Naive B cell (primary cell): ENCODE measurements at regions not wholly inside any gene's neighbourhood (a gene's known extent, or its start where the extent isn't known, plus 50 kb on each side); places are given as distances from the start of the nearest gene placed in this dataset.
"Not testable (repeated sequence)": the region's sequence is repeated elsewhere in the genome, so short reads cannot be mapped to it uniquely, and the experiment has no call there.

ENCODE experiments used
- ATAC-seq, 2 donors: fragments of 150-1000 bp; cut with Tn5 transposase; 2 replicates each; pipeline ENCODE4 v1.10.0; 2021; ENCODE audit warnings: low read depth in 2 of 2, mild to moderate bottlenecking in 2 of 2, moderate library complexity in 2 of 2
- DNase-seq: peaks from one replicate; pipeline ENCODE4 v3.0.0; 2022
- H3K27ac Mint-ChIP-seq, 6 donors: one replicate each; pipeline ENCODE4 v1.8.0; 2020 to 2022; ENCODE audit warnings: mild to moderate bottlenecking in 6 of 6, mixed read lengths in 6 of 6, moderate library complexity in 5 of 6, inconsistent platforms in 2 of 6
- H3K27me3 Mint-ChIP-seq, 3 donors: one replicate each; pipeline ENCODE4 v1.8.0; 2021 to 2022; ENCODE audit warnings: mixed read lengths in 3 of 3, mild to moderate bottlenecking in 1 of 3
- H3K36me3 Mint-ChIP-seq, 2 donors: one replicate each; pipeline ENCODE4 v1.8.0; 2020 to 2022; ENCODE audit warnings: mixed read lengths in 2 of 2, inconsistent platforms in 1 of 2, mild to moderate bottlenecking in 1 of 2
- H3K4me1 Mint-ChIP-seq, 3 donors: one replicate each; pipeline ENCODE4 v1.8.0; 2020 to 2022; ENCODE audit warnings: mixed read lengths in 3 of 3, inconsistent platforms in 1 of 3, mild to moderate bottlenecking in 1 of 3, moderate library complexity in 1 of 3
- H3K4me3 Mint-ChIP-seq, 8 donors: one replicate each; pipeline ENCODE4 v1.8.0; 2020 to 2022; ENCODE audit warnings: mild to moderate bottlenecking in 8 of 8, mixed read lengths in 8 of 8, moderate library complexity in 8 of 8, inconsistent platforms in 2 of 8
- H3K9me3 Mint-ChIP-seq, 7 donors: one replicate each; pipeline ENCODE4 v1.8.0; 2020 to 2022; ENCODE audit warnings: mixed read lengths in 7 of 7, mild to moderate bottlenecking in 5 of 7, inconsistent platforms in 2 of 7, moderate library complexity in 1 of 7

GRCh38 chr14:103228866-103229265, 105.2 kb upstream of the EIF5 start:
- H3K27me3 Mint-ChIP-seq, result peaks cover 14 to 69% (median 51%) of the 10 kb centered on the region in 3 donors
- ATAC-seq, result no peak
- H3K9me3 Mint-ChIP-seq, result no peaks in the 10 kb centered on the region
- no peak overlapping the region for H3K4me3 Mint-ChIP-seq
- H3K36me3 Mint-ChIP-seq, result no peaks in the 10 kb centered on the region
- no peak for DNase-seq
- H3K4me1 Mint-ChIP-seq, result no peaks in the 10 kb centered on the region
- H3K27ac Mint-ChIP-seq, result no peak overlapping the region

- DNase-seq (no peak), ATAC-seq (no peak)
- H3K4me3 Mint-ChIP-seq, result no peak overlapping the region
- peaks cover 21 to 65% (median 53%) of the 10 kb centered on the region in 3 donors for H3K27me3 Mint-ChIP-seq
- peaks cover 0 to 4% (median 0%) of the 10 kb centered on the region in 7 donors for H3K9me3 Mint-ChIP-seq
- no peak overlapping the region for H3K27ac Mint-ChIP-seq
- no peaks in the 10 kb centered on the region for H3K36me3 Mint-ChIP-seq
- no peaks in the 10 kb centered on the region for H3K4me1 Mint-ChIP-seq
These were observed 104.0 kb upstream of the EIF5 start for GRCh38 chr14:103230021-103230420.

GRCh38 chr14:103230658-103231334, 103.2 kb upstream of the EIF5 start:
- Mint-ChIP-seq H3K36me3 (peaks cover 0 to 6% of the 10 kb centered on the region in 2 donors), H3K4me1 (no peaks in the 10 kb centered on the region), H3K27me3 (peaks cover 24 to 65% (median 61%) of the 10 kb centered on the region in 3 donors), H3K27ac (no peak overlapping the region), H3K4me3 (no peak overlapping the region), H3K9me3 (peaks cover 0 to 6% (median under 1%) of the 10 kb centered on the region in 7 donors)
- no peak for ATAC-seq
- DNase-seq, result no peak

GRCh38 chr14:103231376-103232019, 102.5 kb upstream of the EIF5 start:
- no peak overlapping the region for H3K4me3 Mint-ChIP-seq
- H3K36me3 Mint-ChIP-seq, result peaks cover 0 to 8% of the 10 kb centered on the region in 2 donors

GRCh38 chr14:103232031-103232808, 101.8 kb upstream of the EIF5 start:
- ATAC-seq (no peak), DNase-seq (no peak)
- H3K4me3 Mint-ChIP-seq, result no peak overlapping the region
- no peaks in the 10 kb centered on the region for H3K4me1 Mint-ChIP-seq
- peaks cover 0 to 18% (median 11%) of the 10 kb centered on the region in 7 donors for H3K9me3 Mint-ChIP-seq
- peaks cover 23 to 63% (median 57%) of the 10 kb centered on the region in 3 donors for H3K27me3 Mint-ChIP-seq
- H3K36me3 Mint-ChIP-seq, result peaks cover 0 to 8% of the 10 kb centered on the region in 2 donors
- H3K27ac Mint-ChIP-seq, result no peak overlapping the region

More at GRCh38 chr14:103231376-103232019, 102.5 kb upstream of the EIF5 start:
- no peak for DNase-seq
- Mint-ChIP-seq H3K27ac (no peak overlapping the region), H3K9me3 (peaks cover 0 to 13% (median 7%) of the 10 kb centered on the region in 7 donors), H3K27me3 (peaks cover 24 to 65% (median 62%) of the 10 kb centered on the region in 3 donors), H3K4me1 (no peaks in the 10 kb centered on the region)
- no peak for ATAC-seq

GRCh38 chr14:103232831-103233319, 101.2 kb upstream of the EIF5 start:
- Mint-ChIP-seq H3K4me3 (no peak overlapping the region), H3K27me3 (peaks cover 23 to 63% (median 51%) of the 10 kb centered on the region in 3 donors), H3K27ac (no peak overlapping the region), H3K4me1 (no peaks in the 10 kb centered on the region), H3K9me3 (peaks cover 0 to 24% (median 17%) of the 10 kb centered on the region in 7 donors), H3K36me3 (peaks cover 2 to 8% of the 10 kb centered on the region in 2 donors)
- ATAC-seq, result no peak
- no peak for DNase-seq

- H3K9me3 Mint-ChIP-seq, result peaks cover 0 to 29% (median 21%) of the 10 kb centered on the region in 7 donors
- no peak overlapping the region for H3K27ac Mint-ChIP-seq
- H3K4me3 Mint-ChIP-seq, result no peak overlapping the region
- H3K36me3 Mint-ChIP-seq, result peaks cover 7 to 12% of the 10 kb centered on the region in 2 donors
- peaks cover 23 to 59% (median 46%) of the 10 kb centered on the region in 3 donors for H3K27me3 Mint-ChIP-seq
- ATAC-seq (no peak), DNase-seq (no peak)
- no peaks in the 10 kb centered on the region for H3K4me1 Mint-ChIP-seq
These were observed 100.7 kb upstream of the EIF5 start for GRCh38 chr14:103233328-103233727.

GRCh38 chr14:103234826-103235225, 99.2 kb upstream of the EIF5 start:
- H3K4me3 Mint-ChIP-seq, H3K27ac Mint-ChIP-seq, H3K4me1 Mint-ChIP-seq, ATAC-seq, DNase-seq: not testable (repeated sequence)
- peaks cover 23 to 49% (median 42%) of the 10 kb centered on the region in 3 donors for H3K27me3 Mint-ChIP-seq
- H3K9me3 Mint-ChIP-seq, result peaks cover 0 to 44% (median 36%) of the 10 kb centered on the region in 7 donors
- peaks cover 8 to 15% of the 10 kb centered on the region in 2 donors for H3K36me3 Mint-ChIP-seq

GRCh38 chr14:103235506-103235905, 98.5 kb upstream of the EIF5 start:
- not testable (repeated sequence) for H3K4me1 Mint-ChIP-seq, DNase-seq, H3K27ac Mint-ChIP-seq, H3K4me3 Mint-ChIP-seq, ATAC-seq
- Mint-ChIP-seq H3K36me3 (peaks cover 8 to 15% of the 10 kb centered on the region in 2 donors), H3K27me3 (peaks cover 23 to 42% (median 36%) of the 10 kb centered on the region in 3 donors), H3K9me3 (peaks cover 0 to 47% (median 37%) of the 10 kb centered on the region in 7 donors)

GRCh38 chr14:103239751-103240150, 94.3 kb upstream of the EIF5 start:
- Mint-ChIP-seq H3K4me3 (no peak overlapping the region), H3K36me3 (peaks cover 8 to 23% of the 10 kb centered on the region in 2 donors), H3K27me3 (peaks cover 21 to 32% (median 30%) of the 10 kb centered on the region in 3 donors), H3K9me3 (peaks cover 5 to 69% (median 44%) of the 10 kb centered on the region in 7 donors), H3K27ac (no peak overlapping the region), H3K4me1 (no peaks in the 10 kb centered on the region)
- DNase-seq (no peak), ATAC-seq (no peak)

- Mint-ChIP-seq H3K36me3 (peaks cover 8 to 15% of the 10 kb centered on the region in 2 donors), H3K4me1 (no peaks in the 10 kb centered on the region), H3K27me3 (peaks cover 14 to 24% (median 21%) of the 10 kb centered on the region in 3 donors), H3K4me3 (no peak overlapping the region), H3K27ac (peak overlapping the region in 1 of 6 donors; percentile 44), H3K9me3 (peaks cover 5 to 56% (median 40%) of the 10 kb centered on the region in 7 donors)
- ATAC-seq (no peak), DNase-seq (no peak)
These were observed 92.5 kb upstream of the EIF5 start for GRCh38 chr14:103241531-103241930.

- no peak for DNase-seq
- H3K4me1 Mint-ChIP-seq, result no peaks in the 10 kb centered on the region
- H3K27ac Mint-ChIP-seq, result no peak overlapping the region
- H3K9me3 Mint-ChIP-seq, result peaks cover 5 to 33% (median 20%) of the 10 kb centered on the region in 7 donors
- no peak overlapping the region for H3K4me3 Mint-ChIP-seq
- no peak for ATAC-seq
- peaks cover 20 to 28% (median 24%) of the 10 kb centered on the region in 3 donors for H3K27me3 Mint-ChIP-seq
- H3K36me3 Mint-ChIP-seq, result peaks cover 0 to 8% of the 10 kb centered on the region in 2 donors
These were observed 90.0 kb upstream of the EIF5 start for GRCh38 chr14:103243764-103244737.
